Osteoblast (primary cell): ENCODE measurements at regions not wholly inside any gene's neighbourhood (a gene's known extent, or its start where the extent isn't known, plus 50 kb on each side); places are given as distances from the start of the nearest gene placed in this dataset.

Experiments used
- DNase-seq: peaks from one replicate; pipeline ENCODE4 v3.0.0; 2011; ENCODE audit warnings: low spot score, mixed read lengths; ENCODE audit not compliant: insufficient read length; ENCODE audit errors: missing footprints
- H2AFZ ChIP-seq: 2 replicates; pipeline ENCODE4 v1.6.0; 2011; ENCODE audit warnings: mild to moderate bottlenecking, low read length
- H3K27ac ChIP-seq: 2 replicates; pipeline ENCODE4 v1.5.1; 2011; ENCODE audit warnings: mild to moderate bottlenecking, low read depth, low read length, moderate library complexity
- H3K27me3 ChIP-seq: 2 replicates; pipeline ENCODE4 v1.6.0; 2012; ENCODE audit warnings: mild to moderate bottlenecking, control low read depth, inconsistent platforms, low read length, moderate library complexity; ENCODE audit not compliant: insufficient read depth
- H3K36me3 ChIP-seq: 2 replicates; pipeline ENCODE4 v1.5.1; 2011; ENCODE audit warnings: mild to moderate bottlenecking, low read length, control low read depth, moderate library complexity; ENCODE audit not compliant: insufficient read depth
- H3K4me1 ChIP-seq: 2 replicates; pipeline ENCODE4 v1.5.1; 2011; ENCODE audit warnings: mild to moderate bottlenecking, low read length, control low read depth, moderate library complexity; ENCODE audit not compliant: insufficient read depth
- H3K4me2 ChIP-seq: 2 replicates; pipeline ENCODE4 v1.6.0; 2011; ENCODE audit warnings: mild to moderate bottlenecking, low read length; ENCODE audit not compliant: insufficient read depth
- H3K4me3 ChIP-seq: fragments of 200-600 bp; sonication (generic); 3 replicates; pipeline ENCODE4 v1.5.1; 2012; ENCODE audit warnings: mild to moderate bottlenecking, low read length, inconsistent platforms; ENCODE audit not compliant: insufficient read depth
- H3K79me2 ChIP-seq: 2 replicates; pipeline ENCODE4 v1.6.0; 2012; ENCODE audit warnings: mild to moderate bottlenecking, low read length, control low read depth, inconsistent platforms; ENCODE audit not compliant: insufficient read depth
- H3K9me3 ChIP-seq: 2 replicates; pipeline ENCODE4 v1.5.1; 2011; ENCODE audit warnings: low read depth, low read length, control low read depth
- H4K20me1 ChIP-seq: 2 replicates; pipeline ENCODE4 v1.6.0; 2012; ENCODE audit warnings: mild to moderate bottlenecking, low read length, control low read depth; ENCODE audit not compliant: insufficient read depth
- TF ChIP-seq, protein P1 (sequence below): IDR thresholded peaks from 2 replicates; pipeline ENCODE4 v1.5.1; 2011; ENCODE audit warnings: mild to moderate bottlenecking, low read depth, low read length, moderate library complexity; ENCODE audit errors: extremely low read depth

DNA sequence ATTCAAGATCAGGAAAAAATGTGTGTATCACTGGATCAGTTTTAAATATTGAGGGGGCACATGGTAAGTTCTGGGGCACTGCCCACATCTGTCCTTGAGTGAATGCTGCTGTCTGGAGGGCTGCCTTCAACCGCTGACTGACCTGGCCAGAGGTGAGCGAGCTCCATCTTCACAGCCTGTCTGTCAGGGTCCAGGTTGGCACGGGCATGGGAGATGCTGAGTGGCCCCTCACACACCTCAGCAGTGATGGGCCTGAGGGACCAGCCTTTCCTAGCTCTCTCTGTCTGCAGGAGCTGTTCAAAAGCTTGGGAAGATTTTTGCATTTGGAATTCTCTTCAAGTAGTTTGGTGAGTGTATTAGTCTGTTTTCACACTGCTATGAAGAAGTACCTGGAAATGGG is 114.8 kb upstream of the ALKAL2 start:
- DNase-seq, result no peak
- no peaks in the 10 kb centered on the region for H3K36me3 ChIP-seq
- H2AFZ ChIP-seq, result no peak overlapping the region
- no peaks in the 10 kb centered on the region for H3K9me3 ChIP-seq
- TF ChIP-seq, protein P1, sequence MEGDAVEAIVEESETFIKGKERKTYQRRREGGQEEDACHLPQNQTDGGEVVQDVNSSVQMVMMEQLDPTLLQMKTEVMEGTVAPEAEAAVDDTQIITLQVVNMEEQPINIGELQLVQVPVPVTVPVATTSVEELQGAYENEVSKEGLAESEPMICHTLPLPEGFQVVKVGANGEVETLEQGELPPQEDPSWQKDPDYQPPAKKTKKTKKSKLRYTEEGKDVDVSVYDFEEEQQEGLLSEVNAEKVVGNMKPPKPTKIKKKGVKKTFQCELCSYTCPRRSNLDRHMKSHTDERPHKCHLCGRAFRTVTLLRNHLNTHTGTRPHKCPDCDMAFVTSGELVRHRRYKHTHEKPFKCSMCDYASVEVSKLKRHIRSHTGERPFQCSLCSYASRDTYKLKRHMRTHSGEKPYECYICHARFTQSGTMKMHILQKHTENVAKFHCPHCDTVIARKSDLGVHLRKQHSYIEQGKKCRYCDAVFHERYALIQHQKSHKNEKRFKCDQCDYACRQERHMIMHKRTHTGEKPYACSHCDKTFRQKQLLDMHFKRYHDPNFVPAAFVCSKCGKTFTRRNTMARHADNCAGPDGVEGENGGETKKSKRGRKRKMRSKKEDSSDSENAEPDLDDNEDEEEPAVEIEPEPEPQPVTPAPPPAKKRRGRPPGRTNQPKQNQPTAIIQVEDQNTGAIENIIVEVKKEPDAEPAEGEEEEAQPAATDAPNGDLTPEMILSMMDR, result no peak
- no peaks in the 10 kb centered on the region for H3K4me1 ChIP-seq
- H3K27me3 ChIP-seq, result no peaks in the 10 kb centered on the region
- H4K20me1 ChIP-seq, result no peaks in the 10 kb centered on the region
- H3K4me2 ChIP-seq, result no peak overlapping the region
- no peaks in the 10 kb centered on the region for H3K79me2 ChIP-seq
- H3K27ac ChIP-seq, result no peak overlapping the region
- no peak overlapping the region for H3K4me3 ChIP-seq

DNA sequence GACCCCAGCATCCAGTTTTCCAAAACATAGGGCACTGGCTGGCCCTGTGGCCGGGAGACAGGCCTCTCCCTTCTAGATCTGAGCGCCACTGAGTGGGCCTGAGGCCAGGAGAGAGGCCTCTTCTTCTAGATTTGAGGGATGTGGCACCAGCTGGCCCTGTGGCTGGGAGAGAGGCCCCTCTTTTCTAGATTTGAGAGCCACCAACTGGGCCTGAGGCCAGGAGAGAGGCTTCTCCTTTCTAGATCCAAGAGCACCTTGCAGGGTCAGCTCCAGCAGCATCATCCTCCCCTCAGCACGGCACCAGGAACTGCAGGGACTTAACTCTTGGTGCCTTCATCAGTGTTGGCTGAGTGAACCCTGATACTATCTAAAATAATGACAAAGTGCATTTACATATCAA is 114.3 kb upstream of the ALKAL2 start:
- DNase-seq, result no peak
- no peaks in the 10 kb centered on the region for H3K4me1 ChIP-seq

DNA sequence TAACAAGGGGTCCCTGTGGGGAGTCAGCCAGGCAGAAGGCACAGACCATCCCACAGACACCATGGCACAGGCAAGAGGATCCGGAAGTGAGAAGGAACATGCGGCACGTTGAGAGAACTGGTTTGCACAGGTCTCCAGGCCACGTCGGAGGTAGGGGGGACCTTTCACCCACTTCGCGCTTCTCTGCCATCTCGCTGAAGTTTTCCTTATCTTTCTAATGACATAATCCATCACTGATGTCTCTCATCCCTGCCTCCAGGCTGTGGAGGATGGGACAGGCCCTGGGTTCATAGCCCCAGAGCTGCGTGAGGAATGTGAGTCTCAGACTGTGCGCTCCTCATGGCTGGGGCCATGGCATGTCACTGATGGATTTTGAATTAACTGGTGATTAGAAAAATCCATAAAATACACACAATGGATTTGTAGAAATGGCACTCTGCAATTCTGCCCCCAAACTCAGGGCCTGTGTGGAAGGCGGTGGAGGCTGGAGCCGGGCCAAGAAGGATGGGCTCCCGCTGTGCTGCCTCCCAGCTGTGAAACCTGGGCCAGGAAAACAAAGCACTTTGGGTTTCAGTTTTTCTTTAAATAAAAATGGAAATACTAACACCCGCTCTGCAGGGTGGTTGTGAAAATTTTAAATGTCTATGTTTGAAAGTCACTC is 113.3 kb upstream of the ALKAL2 start:
- TF ChIP-seq, protein P1, result no peak
- Histone ChIP-seq H2AFZ (no peak overlapping the region), H3K4me3 (no peak overlapping the region), H3K9me3 (no peaks in the 10 kb centered on the region), H3K27me3 (no peaks in the 10 kb centered on the region), H3K27ac (no peak overlapping the region), H3K4me2 (no peak overlapping the region), H3K36me3 (no peaks in the 10 kb centered on the region), H3K4me1 (no peaks in the 10 kb centered on the region), H3K79me2 (no peaks in the 10 kb centered on the region), H4K20me1 (no peaks in the 10 kb centered on the region)
- DNase-seq, result no peak

More for the DNA sequence above, 114.3 kb upstream of the ALKAL2 start:
- Histone ChIP-seq H4K20me1 (no peaks in the 10 kb centered on the region), H3K27ac (no peak overlapping the region), H3K4me3 (no peak overlapping the region), H3K4me2 (no peak overlapping the region), H3K79me2 (no peaks in the 10 kb centered on the region), H3K9me3 (no peaks in the 10 kb centered on the region), H3K36me3 (no peaks in the 10 kb centered on the region), H2AFZ (no peak overlapping the region), H3K27me3 (no peaks in the 10 kb centered on the region)
- TF ChIP-seq, protein P1, result no peak

DNA sequence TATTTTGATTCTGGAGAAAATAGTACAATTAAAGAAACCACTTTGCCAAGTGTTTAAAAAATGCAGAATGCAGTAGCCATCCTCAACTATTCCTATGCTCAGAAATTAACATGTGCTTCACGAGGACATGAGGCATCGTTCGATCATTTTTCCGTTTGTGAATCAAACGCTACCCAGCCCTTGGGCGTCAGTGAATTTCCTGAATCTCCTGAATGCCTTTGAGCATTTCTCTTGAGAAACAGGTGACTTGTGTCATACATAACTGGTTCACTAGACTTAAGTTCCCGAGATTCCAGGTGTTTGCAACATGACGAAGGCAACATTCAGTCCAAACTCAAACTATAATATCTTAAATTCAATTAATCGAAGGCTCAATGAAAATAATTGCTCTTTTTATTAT is 110.0 kb upstream of the ALKAL2 start:
- H3K27me3 ChIP-seq, result no peaks in the 10 kb centered on the region
- no peaks in the 10 kb centered on the region for H3K36me3 ChIP-seq
- TF ChIP-seq, protein P1, result no peak
- no peak overlapping the region for H3K4me2 ChIP-seq
- no peak overlapping the region for H3K27ac ChIP-seq
- no peaks in the 10 kb centered on the region for H3K79me2 ChIP-seq
- no peak overlapping the region for H2AFZ ChIP-seq
- no peak for DNase-seq
- H3K4me1 ChIP-seq, result no peaks in the 10 kb centered on the region
- H4K20me1 ChIP-seq, result no peaks in the 10 kb centered on the region
- no peaks in the 10 kb centered on the region for H3K9me3 ChIP-seq
- H3K4me3 ChIP-seq, result no peak overlapping the region
